Liver (tissue), 3 donors: ENCODE measurements at regions not wholly inside any gene's neighbourhood (a gene's known extent, or its start where the extent isn't known, plus 50 kb on each side); places are given as distances from the start of the nearest gene placed in this dataset.

Experiments used
- ATF3 ChIP-seq: IDR thresholded peaks from 2 replicates; pipeline ENCODE4 v1.6.1; 2016; ENCODE audit warnings: antibody characterized with exemption
- CTCF ChIP-seq: fragments of 150-350 bp; IDR thresholded peaks from 2 replicates; pipeline ENCODE4 v1.5.1; 2017; ENCODE audit warnings: improper control_type of control experiment, low read depth, low read length; ENCODE audit not compliant: missing input control
- EGR1 ChIP-seq, 2 donors: IDR thresholded peaks; 2 replicates each; pipeline ENCODE4 v1.6.1; 2016 to 2018; ENCODE audit warnings: antibody characterized with exemption in 2 of 2, low read depth in 2 of 2
- JUND ChIP-seq, 2 donors: IDR thresholded peaks; 2 replicates each; pipeline ENCODE4 v1.6.1; 2016; ENCODE audit warnings: antibody characterized with exemption in 2 of 2
- MAX ChIP-seq: IDR thresholded peaks from 2 replicates; pipeline ENCODE4 v1.6.1; 2016; ENCODE audit warnings: antibody characterized with exemption
- REST ChIP-seq: IDR thresholded peaks from 2 replicates; pipeline ENCODE4 v1.6.1; 2016; ENCODE audit warnings: antibody characterized with exemption, mild to moderate bottlenecking
- TAF1 ChIP-seq: conservative IDR thresholded peaks from 2 replicates; pipeline ENCODE4 v1.6.1; 2016; ENCODE audit warnings: antibody characterized with exemption, mild to moderate bottlenecking
- YY1 ChIP-seq: IDR thresholded peaks from 2 replicates; pipeline ENCODE4 v1.6.1; 2016; ENCODE audit warnings: antibody characterized with exemption, mild to moderate bottlenecking
- donor health status: healthy.
- donor health status: healthy.

- no peak for TF ChIP-seq CTCF
- TF ChIP-seq MAX = no peak
- TF ChIP-seq EGR1 (IDR thresholded peaks at IDR 0.05; ENCODE audit: low read depth in 2 of 2) = no peak
- no peak for TF ChIP-seq YY1
- TF ChIP-seq TAF1 = no peak
- no peak for TF ChIP-seq ATF3
- TF ChIP-seq JUND (IDR thresholded peaks at IDR 0.05) = no peak
- no peak for TF ChIP-seq REST
Measured at GRCh38 chr2:111705239-111705638, 178.8 kb downstream of the ANAPC1 start.
